ENCODE measurements at regions not wholly inside any gene's neighbourhood (a gene's known extent, or its start where the extent isn't known, plus 50 kb on each side); places are given as distances from the start of the nearest gene placed in this dataset.

DNA sequence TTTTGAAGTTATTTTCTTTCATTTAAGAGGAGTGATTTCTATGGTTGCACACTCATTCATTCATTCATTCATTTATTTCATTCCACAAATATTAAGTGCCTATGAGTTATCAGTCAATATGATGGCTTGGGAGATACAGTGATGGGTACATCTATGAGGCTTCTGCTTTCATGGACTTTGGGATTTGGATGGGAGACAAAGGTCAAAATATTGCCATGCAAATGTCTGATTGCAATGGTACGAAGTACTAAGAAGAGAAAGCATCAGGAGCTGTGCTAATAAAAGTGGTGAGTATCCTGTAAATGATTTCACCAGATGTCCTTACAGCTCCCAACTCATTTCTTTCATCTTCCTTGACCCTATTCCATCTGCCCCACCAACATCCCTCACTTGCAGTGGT lies 174.4 kb upstream of the MEX3C start:
- intact Hi-C loops (cut with micrococcal nuclease), result no loop called here
- H3K27me3 Mint-ChIP-seq, result peaks cover 27% of the 10 kb centered on the region
- ChIA-PET CTCF (no interaction called here), POLR2A (no interaction called here)
- no peaks in the 10 kb centered on the region for H3K4me1 Mint-ChIP-seq
- H3K4me3 Mint-ChIP-seq, result no peak overlapping the region
- TF ChIP-seq, protein P1, sequence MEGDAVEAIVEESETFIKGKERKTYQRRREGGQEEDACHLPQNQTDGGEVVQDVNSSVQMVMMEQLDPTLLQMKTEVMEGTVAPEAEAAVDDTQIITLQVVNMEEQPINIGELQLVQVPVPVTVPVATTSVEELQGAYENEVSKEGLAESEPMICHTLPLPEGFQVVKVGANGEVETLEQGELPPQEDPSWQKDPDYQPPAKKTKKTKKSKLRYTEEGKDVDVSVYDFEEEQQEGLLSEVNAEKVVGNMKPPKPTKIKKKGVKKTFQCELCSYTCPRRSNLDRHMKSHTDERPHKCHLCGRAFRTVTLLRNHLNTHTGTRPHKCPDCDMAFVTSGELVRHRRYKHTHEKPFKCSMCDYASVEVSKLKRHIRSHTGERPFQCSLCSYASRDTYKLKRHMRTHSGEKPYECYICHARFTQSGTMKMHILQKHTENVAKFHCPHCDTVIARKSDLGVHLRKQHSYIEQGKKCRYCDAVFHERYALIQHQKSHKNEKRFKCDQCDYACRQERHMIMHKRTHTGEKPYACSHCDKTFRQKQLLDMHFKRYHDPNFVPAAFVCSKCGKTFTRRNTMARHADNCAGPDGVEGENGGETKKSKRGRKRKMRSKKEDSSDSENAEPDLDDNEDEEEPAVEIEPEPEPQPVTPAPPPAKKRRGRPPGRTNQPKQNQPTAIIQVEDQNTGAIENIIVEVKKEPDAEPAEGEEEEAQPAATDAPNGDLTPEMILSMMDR (IDR thresholded peaks at IDR 0.05), result no peak
- no peaks in the 10 kb centered on the region for H3K36me3 Mint-ChIP-seq (ENCODE audit: low read depth)
- H3K9me3 Mint-ChIP-seq, result peaks cover 8% of the 10 kb centered on the region
- H3K27ac Mint-ChIP-seq, result no peak overlapping the region
- ATAC-seq (ENCODE audit: low read depth) (no peak), DNase-seq (no peak)

DNA sequence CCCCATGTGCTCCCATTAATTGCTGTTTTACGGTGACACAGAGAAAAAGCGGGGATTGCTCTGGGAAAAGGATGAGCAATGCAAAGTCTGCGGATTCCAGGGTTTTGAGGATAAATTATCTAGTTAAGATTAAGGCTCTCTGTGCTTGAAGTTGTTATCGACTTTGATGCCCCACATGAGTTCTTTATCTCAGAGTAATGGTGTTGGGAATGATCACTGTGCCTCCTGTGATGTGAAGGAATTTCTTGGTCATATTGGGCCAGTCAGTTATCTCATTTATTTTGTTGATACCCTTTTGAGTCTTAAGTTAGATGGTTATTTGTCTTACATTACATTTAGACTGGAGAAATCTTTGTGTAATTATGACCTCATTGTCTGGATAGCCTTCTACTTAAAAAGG lies 184.6 kb upstream of the MEX3C start:
- no peaks in the 10 kb centered on the region for H3K27me3 Mint-ChIP-seq
- H3K4me3 Mint-ChIP-seq, result no peak overlapping the region
- TF ChIP-seq, protein P1 (IDR thresholded peaks at IDR 0.05), result no peak
- no peak overlapping the region for H3K27ac Mint-ChIP-seq
- no peaks in the 10 kb centered on the region for H3K4me1 Mint-ChIP-seq
- ATAC-seq (ENCODE audit: low read depth), result no peak
- H3K36me3 Mint-ChIP-seq (ENCODE audit: low read depth), result no peaks in the 10 kb centered on the region
- ChIA-PET POLR2A (no interaction called here), CTCF (no interaction called here)
- no peaks in the 10 kb centered on the region for H3K9me3 Mint-ChIP-seq
- DNase-seq, result no peak
- intact Hi-C loops (cut with micrococcal nuclease), result loop anchor here (5.0 to 10.0 kb wide), 2 partner anchors 185 to 557 kb away; partner anchors contain the start of genes MEX3C and MRO

DNA sequence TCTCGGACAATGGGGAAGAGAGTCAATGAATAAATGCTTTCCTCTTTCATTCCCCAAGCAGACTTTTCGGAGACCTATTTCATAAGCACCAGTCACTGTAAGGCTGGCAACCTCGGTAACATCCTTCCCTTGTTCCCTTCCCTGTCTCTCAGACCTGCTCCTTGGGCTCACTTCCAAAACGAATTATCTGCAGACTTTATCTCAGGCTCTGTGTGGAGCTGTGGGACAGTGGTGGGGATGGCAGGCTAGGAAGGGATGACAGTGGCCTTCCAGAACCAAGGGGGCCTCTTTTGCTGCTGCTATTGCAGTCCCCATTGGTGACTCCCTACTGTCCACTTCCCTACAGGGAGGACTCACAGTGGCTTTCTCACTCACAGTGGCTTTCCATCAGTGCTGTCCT lies 185.6 kb upstream of the MEX3C start:
- intact Hi-C loops (cut with micrococcal nuclease), result loop anchor here (5.0 to 10.0 kb wide), 2 partner anchors 186 to 558 kb away; partner anchors contain the start of genes MEX3C and MRO

DNA sequence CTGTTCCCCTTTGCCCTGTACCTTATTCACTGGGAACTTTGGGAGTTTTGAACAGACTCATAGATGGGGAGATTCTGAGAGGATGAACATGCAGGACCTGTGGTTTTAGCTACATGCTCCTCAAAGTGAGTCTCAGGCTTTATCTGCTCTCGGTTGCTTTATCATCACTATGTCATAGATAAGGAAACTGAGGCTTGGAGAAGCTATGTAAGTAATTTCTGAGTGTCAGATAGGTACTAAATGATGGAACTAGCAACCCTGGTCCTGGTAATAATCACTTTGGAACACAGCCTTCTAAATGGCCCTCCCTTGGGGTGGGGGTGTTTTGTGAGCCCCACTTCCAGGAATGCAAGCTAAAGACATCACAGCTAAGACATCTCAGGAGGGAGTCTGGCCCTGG lies 186.2 kb upstream of the MEX3C start:
- ATAC-seq (ENCODE audit: low read depth) (no peak), DNase-seq (no peak)
- no peak overlapping the region for H3K4me3 Mint-ChIP-seq
- H3K27ac Mint-ChIP-seq, result no peak overlapping the region
- peaks cover 2% of the 10 kb centered on the region for H3K27me3 Mint-ChIP-seq
- H3K4me1 Mint-ChIP-seq, result no peaks in the 10 kb centered on the region
- no peaks in the 10 kb centered on the region for H3K9me3 Mint-ChIP-seq
- no peaks in the 10 kb centered on the region for H3K36me3 Mint-ChIP-seq (ENCODE audit: low read depth)
- POLR2A ChIA-PET, result no interaction called here
- intact Hi-C loops (cut with micrococcal nuclease), result loop anchor here (1.0 to 10.0 kb wide), 3 partner anchors 186 to 559 kb away; partner anchors contain the start of genes MEX3C and MRO
- CTCF ChIA-PET, result interaction anchor here (1.6 kb wide), 1 partner anchor 273 kb away, joined by 5 read pairs; no protein-coding TSS in a partner anchor
- TF ChIP-seq, protein P1 (IDR thresholded peaks at IDR 0.05), result no peak

More for the DNA sequence above, 185.6 kb upstream of the MEX3C start:
- DNase-seq (no peak), ATAC-seq (ENCODE audit: low read depth) (no peak)
- TF ChIP-seq, protein P1 (IDR thresholded peaks at IDR 0.05), result no peak
- H3K27me3 Mint-ChIP-seq, result peaks cover 2% of the 10 kb centered on the region
- H3K4me1 Mint-ChIP-seq, result no peaks in the 10 kb centered on the region
- no peak overlapping the region for H3K4me3 Mint-ChIP-seq
- no peaks in the 10 kb centered on the region for H3K9me3 Mint-ChIP-seq
- H3K36me3 Mint-ChIP-seq (ENCODE audit: low read depth), result no peaks in the 10 kb centered on the region
- CTCF ChIA-PET, result interaction anchor here (1.6 kb wide), 1 partner anchor 273 kb away, joined by 5 read pairs; no protein-coding TSS in a partner anchor
- no peak overlapping the region for H3K27ac Mint-ChIP-seq
- POLR2A ChIA-PET, result no interaction called here

DNA sequence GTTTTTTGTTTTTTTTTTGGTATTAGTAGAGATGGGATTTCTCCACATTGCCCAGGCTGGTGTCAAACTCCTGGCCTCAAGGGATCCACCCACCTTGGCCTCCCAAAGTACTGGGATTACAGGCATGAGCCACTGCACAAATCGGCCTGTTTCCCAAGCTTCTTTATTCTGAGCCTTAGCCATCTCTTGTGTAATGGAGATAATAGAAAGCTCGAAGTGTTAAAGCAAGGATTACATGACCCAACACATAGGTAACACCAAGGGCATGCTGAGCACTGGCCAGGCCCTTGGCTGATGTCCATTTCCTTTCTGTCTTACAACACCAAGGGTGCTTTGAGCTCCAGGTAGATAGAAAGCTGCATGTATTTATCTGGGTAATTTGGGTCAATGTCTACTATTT lies 187.8 kb upstream of the MEX3C start:
- TF ChIP-seq, protein P1 (IDR thresholded peaks at IDR 0.05), result no peak
- H3K27me3 Mint-ChIP-seq, result peaks cover 3% of the 10 kb centered on the region
- no peaks in the 10 kb centered on the region for H3K9me3 Mint-ChIP-seq
- POLR2A ChIA-PET, result no interaction called here
- no peak overlapping the region for H3K4me3 Mint-ChIP-seq
- H3K36me3 Mint-ChIP-seq (ENCODE audit: low read depth), result no peaks in the 10 kb centered on the region
- H3K27ac Mint-ChIP-seq, result no peak overlapping the region
- CTCF ChIA-PET, result interaction anchor here (0.7 to 1.9 kb wide), 3 partner anchors 9 to 275 kb away, joined by 3 to 6 read pairs (median 4); no protein-coding TSS in a partner anchor
- no peak for ATAC-seq (ENCODE audit: low read depth)
- no peaks in the 10 kb centered on the region for H3K4me1 Mint-ChIP-seq
- intact Hi-C loops (cut with micrococcal nuclease), result loop anchor here (10.0 kb wide), 1 partner anchor 560 kb away; the partner anchor contains the start of gene MRO
- DNase-seq, result no peak

Data from activated B cell treated with CpG ODN at 0.5 μM for 24 hours (primary cell).